B cell (primary cell): ENCODE measurements at regions not wholly inside any gene's neighbourhood (a gene's known extent, or its start where the extent isn't known, plus 50 kb on each side); places are given as distances from the start of the nearest gene placed in this dataset.

Experiments used
- ATAC-seq: fragments of 200-7000 bp; cut with Tn5 transposase; one replicate; pipeline ENCODE4 v1.10.0; 2021; ENCODE audit warnings: low read depth, mild to moderate bottlenecking, moderate number of reproducible peaks, moderate library complexity
- CTCF ChIA-PET: fragments of 350-600 bp; sonication (Branson Sonifier 250); formaldehyde crosslinking; loops from one replicate; lab custom pipeline; 2021; ENCODE audit warnings: antibody characterized with exemption, inconsistent platforms; lab: Charles Lee
- POLR2A ChIA-PET: fragments of 350-600 bp; sonication (Branson Sonifier 250); formaldehyde crosslinking; loops from one replicate; lab custom pipeline; 2021; ENCODE audit warnings: antibody characterized with exemption; lab: Charles Lee
- DNase-seq: peaks from one replicate; pipeline ENCODE4 v3.0.0; 2013
- H2AFZ ChIP-seq: 2 replicates; pipeline ENCODE4 v1.6.1; 2012; ENCODE audit warnings: mild to moderate bottlenecking, low read depth, low read length; ENCODE audit not compliant: insufficient read depth, poor library complexity, severe bottlenecking
- H3K27ac ChIP-seq, 2 donors: 1 replicate in 1 of 2; 2 replicates in 1 of 2; pipeline ENCODE4 v1.5.1; 2012 to 2013; ENCODE audit warnings: low read length in 2 of 2, mild to moderate bottlenecking in 2 of 2, moderate library complexity in 1 of 2
- H3K27me3 ChIP-seq, 4 experiments: fragments of 200-600 bp in 1 of 4; sonication (generic) in 1 of 4; replicated peaks in 1 of 4; 1 replicate in 2 of 4; 2 replicates in 2 of 4; pipeline versions ENCODE4 v1.6.1 to v1.7.0; 2013 to 2016; ENCODE audit warnings: low read length in 3 of 4, mild to moderate bottlenecking in 2 of 4, mixed read lengths in 1 of 4, moderate library complexity in 1 of 4; ENCODE audit not compliant: insufficient read depth in 4 of 4, control insufficient read depth in 3 of 4; ENCODE audit errors: control extremely low read depth in 1 of 4
- H3K36me3 ChIP-seq, 2 experiments: replicated peaks in 1 of 2; 1 replicate in 1 of 2; 2 replicates in 1 of 2; pipeline versions ENCODE4 v1.6.1 to v1.7.1; 2013; ENCODE audit warnings: low read length in 1 of 2; ENCODE audit not compliant: insufficient read depth in 2 of 2, control insufficient read depth in 1 of 2; ENCODE audit errors: control extremely low read depth in 1 of 2, extremely low read depth in 1 of 2
- H3K4me1 ChIP-seq, 2 donors: fragments of 200-600 bp in 1 of 2; sonication (generic) in 1 of 2; 1 replicate in 1 of 2; 2 replicates in 1 of 2; pipeline versions ENCODE4 v1.5.1 to v1.6.1; 2013 to 2017; ENCODE audit warnings: low read length in 2 of 2; ENCODE audit not compliant: control insufficient read depth in 2 of 2, insufficient read depth in 2 of 2
- H3K4me2 ChIP-seq: replicated peaks from 2 replicates; pipeline ENCODE3; 2012; ENCODE audit warnings: mild to moderate bottlenecking, low read depth, low read length; ENCODE audit not compliant: poor library complexity, severe bottlenecking
- H3K4me3 ChIP-seq, 5 experiments: fragments of 200-600 bp in 1 of 5; sonication (generic) in 1 of 5; 1 replicate in 3 of 5; 2 replicates in 2 of 5; pipeline versions ENCODE4 v1.5.1 to v1.7.0; 2011 to 2016; ENCODE audit warnings: low read length in 4 of 5, mild to moderate bottlenecking in 4 of 5, low read depth in 2 of 5, control low read depth in 1 of 5, moderate library complexity in 1 of 5; ENCODE audit not compliant: insufficient read depth in 1 of 5; ENCODE audit errors: control extremely low read depth in 1 of 5, extremely low read depth in 1 of 5
- H3K79me2 ChIP-seq: fragments of 200-600 bp; sonication (generic); one replicate; pipeline ENCODE4 v1.6.0; 2016; ENCODE audit warnings: low read length; ENCODE audit not compliant: control insufficient read depth, insufficient read depth
- H3K9ac ChIP-seq: fragments of 200-600 bp; sonication (generic); 2 replicates; pipeline ENCODE4 v1.6.1; 2017; ENCODE audit warnings: mild to moderate bottlenecking, low read length, moderate library complexity
- H3K9me3 ChIP-seq, 3 donors: one replicate each; pipeline versions ENCODE4 v1.6.1 to v1.7.1; 2013; ENCODE audit warnings: low read length in 2 of 3; ENCODE audit not compliant: control insufficient read depth in 2 of 3, insufficient read depth in 1 of 3; ENCODE audit errors: control extremely low read depth in 1 of 3
- H4K20me1 ChIP-seq: 2 replicates; pipeline ENCODE4 v1.6.0; 2012; ENCODE audit warnings: mild to moderate bottlenecking, low read length; ENCODE audit not compliant: insufficient read depth, control insufficient read depth, poor library complexity, severe bottlenecking
- H3K27ac Mint-ChIP-seq: one replicate; pipeline ENCODE4 v1.8.0; 2021; ENCODE audit warnings: mixed read lengths
- H3K27me3 Mint-ChIP-seq: one replicate; pipeline ENCODE4 v1.8.0; 2021; ENCODE audit warnings: mixed read lengths
- H3K4me1 Mint-ChIP-seq: one replicate; pipeline ENCODE4 v1.8.0; 2021; ENCODE audit warnings: mixed read lengths
- H3K4me3 Mint-ChIP-seq: one replicate; pipeline ENCODE4 v1.8.0; 2021; ENCODE audit warnings: mixed read lengths
- H3K9me3 Mint-ChIP-seq: one replicate; pipeline ENCODE4 v1.8.0; 2022; ENCODE audit warnings: mixed read lengths; ENCODE audit not compliant: insufficient read depth
- CTCF ChIP-seq: fragments of 200-600 bp; IDR thresholded peaks from one replicate; pipeline ENCODE4 v1.8.0; 2022; ENCODE audit warnings: antibody characterized with exemption, mild to moderate bottlenecking
- EZH2 ChIP-seq: IDR thresholded peaks from 2 replicates; pipeline ENCODE4 v1.6.1; 2012; ENCODE audit warnings: borderline replicate concordance, low read depth, mild to moderate bottlenecking, moderate library complexity, low read length; ENCODE audit not compliant: insufficient read depth, poor library complexity, severe bottlenecking
- WGBS: methylation state at CpG from one replicate; pipeline ENCODE4 v1.1.5; 2013; ENCODE audit warnings: missing lambda C conversion rate; ENCODE audit not compliant: insufficient coverage; 5-methylcytosine and 5-hydroxymethylcytosine counted together
- intact Hi-C: fragments of 100-400 bp; cut with micrococcal nuclease; formaldehyde crosslinking; loops from one replicate; pipeline ENCODE4 v1.10.0; 2022

- 61% methylated on average over 5 of the region's 9 CpGs for WGBS
- ATAC-seq, result no peak
- Histone ChIP-seq H3K79me2 (no peaks in the 10 kb centered on the region), H3K4me2 (no peak overlapping the region), H3K9ac (no peak overlapping the region), H3K4me1 (no peaks in the 10 kb centered on the region), H3K27ac (no peak overlapping the region), H3K27me3 (peaks cover 0 to 6% (median 3%) of the 10 kb centered on the region in 4 experiments), H3K9me3 (no peaks in the 10 kb centered on the region), H3K4me3 (no peak overlapping the region), H2AFZ (no peak overlapping the region), H3K36me3 (no peaks in the 10 kb centered on the region), H4K20me1 (no peaks in the 10 kb centered on the region)
- Mint-ChIP-seq H3K4me3 (no peak overlapping the region), H3K27me3 (peaks cover 32% of the 10 kb centered on the region), H3K27ac (no peak overlapping the region), H3K9me3 (no peaks in the 10 kb centered on the region), H3K4me1 (no peaks in the 10 kb centered on the region)
- no peak for DNase-seq
- ChIA-PET POLR2A (no interaction called here), CTCF (interaction anchor here (0.6 kb wide), 1 partner anchor 234 kb away, joined by 3 read pairs; no protein-coding TSS in a partner anchor)
- TF ChIP-seq CTCF (no peak), EZH2 (no peak)
- intact Hi-C loops, result no loop called here
Observed at GRCh38 chr1:175839779-175840669, 96.6 kb upstream of the TNR start.

GRCh38 chr1:175834597-175834996 is 91.2 kb upstream of the TNR start:
- TF ChIP-seq CTCF, result no peak
- TF ChIP-seq EZH2, result no peak
- Histone ChIP-seq H3K79me2 (no peaks in the 10 kb centered on the region), H3K9ac (no peak overlapping the region), H3K36me3 (no peaks in the 10 kb centered on the region), H3K27ac (no peak overlapping the region), H3K9me3 (peaks cover 0 to 4% (median 0%) of the 10 kb centered on the region in 3 donors), H3K27me3 (peaks cover 0 to 2% (median 0%) of the 10 kb centered on the region in 4 experiments), H2AFZ (no peak overlapping the region), H3K4me2 (no peak overlapping the region), H3K4me1 (no peaks in the 10 kb centered on the region), H4K20me1 (no peaks in the 10 kb centered on the region), H3K4me3 (no peak overlapping the region)
- CTCF ChIA-PET, result no interaction called here
- POLR2A ChIA-PET, result no interaction called here
- DNase-seq (no peak), ATAC-seq (no peak)
- peaks cover 18% of the 10 kb centered on the region for H3K27me3 Mint-ChIP-seq
- intact Hi-C loops, result no loop called here
- no peak overlapping the region for H3K27ac Mint-ChIP-seq
- no peaks in the 10 kb centered on the region for H3K4me1 Mint-ChIP-seq
- no peaks in the 10 kb centered on the region for H3K9me3 Mint-ChIP-seq
- H3K4me3 Mint-ChIP-seq, result no peak overlapping the region
- WGBS, result no CpG with 5 or more reads among the region's 1 CpG
